ENCODE measurements at regions not wholly inside any gene's neighbourhood (a gene's known extent, or its start where the extent isn't known, plus 50 kb on each side); places are given as distances from the start of the nearest gene placed in this dataset.

DNA sequence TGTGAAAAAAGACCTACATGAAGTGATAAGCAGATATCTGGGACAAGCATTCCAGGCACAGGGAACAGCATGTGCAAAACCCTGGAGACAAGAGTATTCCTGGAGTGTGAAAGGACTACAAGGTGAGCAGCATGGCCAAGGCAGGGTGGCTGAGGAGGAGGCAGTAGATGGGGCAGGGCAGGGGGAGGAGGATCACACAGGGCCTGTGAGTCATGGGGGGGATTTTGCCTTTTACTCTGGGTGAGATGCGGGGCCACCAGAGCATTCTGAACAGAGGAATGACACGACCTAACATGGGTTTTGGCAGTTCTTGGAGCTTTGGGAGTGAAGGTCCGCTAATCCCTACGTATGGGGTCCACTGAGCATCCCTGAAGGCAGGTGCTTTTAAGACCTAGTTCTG is 69.8 kb upstream of the CCN6 start:
- DNase-seq (ENCODE audit: low read depth) = no peak
- no peak for TF ChIP-seq CTCF (conservative IDR thresholded peaks at IDR 0.05; ENCODE audit: low read depth, low read length)
- no peak overlapping the region for H3K4me3 ChIP-seq (ENCODE audit: low read depth, low read length)

- no peak overlapping the region for H3K4me3 ChIP-seq (ENCODE audit: low read depth, low read length)
- DNase-seq (ENCODE audit: low read depth) = no peak
- TF ChIP-seq CTCF (conservative IDR thresholded peaks at IDR 0.05; ENCODE audit: low read depth, low read length) = no peak
These were observed 69.2 kb upstream of the CCN6 start for GRCh38 chr6:111984516-111985201.

GRCh38 chr6:111985202-111985731 is 68.6 kb upstream of the CCN6 start:
- DNase-seq (ENCODE audit: low read depth) = peak; percentile 78
- no peak for TF ChIP-seq CTCF (conservative IDR thresholded peaks at IDR 0.05; ENCODE audit: low read depth, low read length)
- H3K4me3 ChIP-seq (ENCODE audit: low read depth, low read length) = no peak overlapping the region

- no peak for TF ChIP-seq CTCF (conservative IDR thresholded peaks at IDR 0.05; ENCODE audit: low read depth, low read length)
- DNase-seq (ENCODE audit: low read depth) = no peak
- H3K4me3 ChIP-seq (ENCODE audit: low read depth, low read length) = no peak overlapping the region
These were observed 67.3 kb upstream of the CCN6 start for GRCh38 chr6:111986651-111987050.

GRCh38 chr6:111987295-111987694 is 66.6 kb upstream of the CCN6 start:
- DNase-seq (ENCODE audit: low read depth) = no peak
- H3K4me3 ChIP-seq (ENCODE audit: low read depth, low read length) = no peak overlapping the region
- TF ChIP-seq CTCF (conservative IDR thresholded peaks at IDR 0.05; ENCODE audit: low read depth, low read length) = no peak

DNA sequence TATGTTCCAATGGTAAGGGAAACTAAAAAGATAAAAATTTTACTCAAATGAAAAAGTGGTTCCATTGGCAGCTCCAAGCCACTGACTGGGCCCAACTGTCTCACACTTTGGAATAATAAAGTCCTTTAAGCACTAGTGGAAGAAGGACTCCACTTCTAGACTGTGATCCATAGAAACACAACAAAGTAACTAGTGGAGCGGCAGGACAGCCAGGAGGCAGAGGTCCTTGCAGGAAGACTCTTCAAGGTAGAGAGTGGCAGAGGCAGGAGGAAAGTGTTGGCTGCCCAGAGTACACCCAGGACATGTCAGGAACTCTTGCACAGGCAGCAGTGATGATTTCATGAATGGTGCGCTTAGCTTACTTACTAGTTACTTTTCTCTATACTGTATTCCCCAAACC is 65.0 kb upstream of the CCN6 start:
- no peak overlapping the region for H3K4me3 ChIP-seq (ENCODE audit: low read depth, low read length)
- no peak for DNase-seq (ENCODE audit: low read depth)
- no peak for TF ChIP-seq CTCF (conservative IDR thresholded peaks at IDR 0.05; ENCODE audit: low read depth, low read length)

- DNase-seq (ENCODE audit: low read depth) = no peak
- H3K4me3 ChIP-seq (ENCODE audit: low read depth, low read length) = no peak overlapping the region
- TF ChIP-seq CTCF (conservative IDR thresholded peaks at IDR 0.05; ENCODE audit: low read depth, low read length) = no peak
These were observed 64.2 kb upstream of the CCN6 start for GRCh38 chr6:111989743-111990142.

All from epithelial cell of proximal tubule (primary cell).